ENCODE measurements at regions not wholly inside any gene's neighbourhood (a gene's known extent, or its start where the extent isn't known, plus 50 kb on each side); places are given as distances from the start of the nearest gene placed in this dataset.
"Not testable (repeated sequence)": the region's sequence is repeated elsewhere in the genome, so short reads cannot be mapped to it uniquely, and the experiment has no call there.

DNA sequence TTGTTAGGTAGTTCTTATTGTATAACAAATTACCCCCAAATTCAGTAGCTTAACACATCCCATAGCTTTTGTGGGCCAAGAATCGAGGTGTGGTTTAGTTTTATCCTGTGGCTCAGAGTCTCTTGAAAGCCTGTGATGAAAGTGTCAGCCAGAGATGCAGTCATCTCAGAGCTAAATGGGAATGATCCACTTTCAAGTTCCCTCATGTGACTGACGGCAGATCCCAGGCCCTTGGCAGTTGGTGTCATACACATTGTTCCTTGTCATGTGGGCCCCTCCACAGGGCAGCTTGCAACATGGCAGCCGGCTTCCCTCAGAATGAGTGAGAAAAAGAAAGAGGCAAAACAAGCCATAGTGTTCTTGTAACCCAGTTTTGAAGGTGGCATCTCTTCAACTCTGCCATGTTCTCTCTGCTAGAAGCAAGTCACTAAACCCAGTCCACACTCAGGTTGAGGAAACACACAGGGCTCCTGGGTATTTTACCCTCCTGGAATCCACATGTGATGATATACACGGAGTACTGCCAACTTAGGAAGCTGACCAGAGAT lies 153.1 kb upstream of the LRRC61 start:
- TF ChIP-seq, protein P1, sequence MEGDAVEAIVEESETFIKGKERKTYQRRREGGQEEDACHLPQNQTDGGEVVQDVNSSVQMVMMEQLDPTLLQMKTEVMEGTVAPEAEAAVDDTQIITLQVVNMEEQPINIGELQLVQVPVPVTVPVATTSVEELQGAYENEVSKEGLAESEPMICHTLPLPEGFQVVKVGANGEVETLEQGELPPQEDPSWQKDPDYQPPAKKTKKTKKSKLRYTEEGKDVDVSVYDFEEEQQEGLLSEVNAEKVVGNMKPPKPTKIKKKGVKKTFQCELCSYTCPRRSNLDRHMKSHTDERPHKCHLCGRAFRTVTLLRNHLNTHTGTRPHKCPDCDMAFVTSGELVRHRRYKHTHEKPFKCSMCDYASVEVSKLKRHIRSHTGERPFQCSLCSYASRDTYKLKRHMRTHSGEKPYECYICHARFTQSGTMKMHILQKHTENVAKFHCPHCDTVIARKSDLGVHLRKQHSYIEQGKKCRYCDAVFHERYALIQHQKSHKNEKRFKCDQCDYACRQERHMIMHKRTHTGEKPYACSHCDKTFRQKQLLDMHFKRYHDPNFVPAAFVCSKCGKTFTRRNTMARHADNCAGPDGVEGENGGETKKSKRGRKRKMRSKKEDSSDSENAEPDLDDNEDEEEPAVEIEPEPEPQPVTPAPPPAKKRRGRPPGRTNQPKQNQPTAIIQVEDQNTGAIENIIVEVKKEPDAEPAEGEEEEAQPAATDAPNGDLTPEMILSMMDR (IDR thresholded peaks at IDR 0.05) = not testable (repeated sequence)
- TF ChIP-seq POLR2AphosphoS5 (IDR thresholded peaks at IDR 0.05; ENCODE audit: low read depth, low read length) = not testable (repeated sequence)

Measured in Panc1 (cell line).